ENCODE measurements at regions not wholly inside any gene's neighbourhood (a gene's known extent, or its start where the extent isn't known, plus 50 kb on each side); places are given as distances from the start of the nearest gene placed in this dataset.

DNA sequence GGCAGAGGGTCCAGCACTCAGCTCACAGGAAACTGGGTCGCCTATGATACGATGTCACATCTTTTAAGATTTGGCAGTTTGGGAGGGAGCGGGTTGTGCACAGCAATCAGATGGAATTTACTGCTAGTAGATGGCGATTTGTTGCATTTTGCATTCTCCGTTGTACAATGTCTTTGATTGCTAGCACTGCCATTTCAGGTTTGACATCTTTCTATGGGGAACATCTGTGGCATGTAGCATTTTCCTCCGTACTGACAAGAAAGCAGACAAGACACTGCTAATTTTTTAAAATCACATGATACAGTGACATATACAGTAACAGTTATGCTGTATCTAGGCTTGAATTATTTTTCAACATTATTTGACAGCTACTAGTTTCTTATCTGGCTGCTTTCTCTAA is 119.7 kb upstream of the PCSK2 start:
- TF ChIP-seq, protein P1, sequence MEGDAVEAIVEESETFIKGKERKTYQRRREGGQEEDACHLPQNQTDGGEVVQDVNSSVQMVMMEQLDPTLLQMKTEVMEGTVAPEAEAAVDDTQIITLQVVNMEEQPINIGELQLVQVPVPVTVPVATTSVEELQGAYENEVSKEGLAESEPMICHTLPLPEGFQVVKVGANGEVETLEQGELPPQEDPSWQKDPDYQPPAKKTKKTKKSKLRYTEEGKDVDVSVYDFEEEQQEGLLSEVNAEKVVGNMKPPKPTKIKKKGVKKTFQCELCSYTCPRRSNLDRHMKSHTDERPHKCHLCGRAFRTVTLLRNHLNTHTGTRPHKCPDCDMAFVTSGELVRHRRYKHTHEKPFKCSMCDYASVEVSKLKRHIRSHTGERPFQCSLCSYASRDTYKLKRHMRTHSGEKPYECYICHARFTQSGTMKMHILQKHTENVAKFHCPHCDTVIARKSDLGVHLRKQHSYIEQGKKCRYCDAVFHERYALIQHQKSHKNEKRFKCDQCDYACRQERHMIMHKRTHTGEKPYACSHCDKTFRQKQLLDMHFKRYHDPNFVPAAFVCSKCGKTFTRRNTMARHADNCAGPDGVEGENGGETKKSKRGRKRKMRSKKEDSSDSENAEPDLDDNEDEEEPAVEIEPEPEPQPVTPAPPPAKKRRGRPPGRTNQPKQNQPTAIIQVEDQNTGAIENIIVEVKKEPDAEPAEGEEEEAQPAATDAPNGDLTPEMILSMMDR (IDR thresholded peaks at IDR 0.05) = no peak
- TF ChIP-seq POLR2A (IDR thresholded peaks at IDR 0.05) = no peak

Measured in Peyer's patch (tissue), 4 donors.